GM12874 (cell line): ENCODE measurements at regions not wholly inside any gene's neighbourhood (a gene's known extent, or its start where the extent isn't known, plus 50 kb on each side); places are given as distances from the start of the nearest gene placed in this dataset.

Experiments
- TF ChIP-seq, protein P1 (sequence below): IDR thresholded peaks from 2 replicates; pipeline ENCODE4 v1.5.1; 2011; ENCODE audit warnings: low read depth, mild to moderate bottlenecking, control low read depth, low read length, moderate library complexity; ENCODE audit not compliant: insufficient read depth

DNA sequence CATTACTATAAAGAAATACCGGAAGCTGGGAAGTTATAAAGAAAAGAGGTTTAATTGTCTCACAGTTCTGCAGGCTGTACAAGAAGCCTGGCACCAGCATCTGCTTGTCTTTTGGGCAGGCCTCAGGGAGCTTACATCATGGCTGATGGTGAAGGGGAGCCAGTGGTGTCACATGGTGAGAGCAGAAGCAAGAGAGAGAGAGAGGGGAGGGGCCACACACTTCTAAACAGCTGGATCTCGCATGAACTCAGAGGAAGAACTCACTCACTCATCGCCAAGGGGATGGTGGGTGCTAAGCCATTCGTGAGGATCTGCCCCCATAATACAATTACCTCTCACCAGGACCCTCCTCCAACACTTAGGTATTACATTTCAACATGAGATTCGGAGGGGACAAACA is 51.8 kb upstream of the ANKRD34C start:
- TF ChIP-seq, protein P1, sequence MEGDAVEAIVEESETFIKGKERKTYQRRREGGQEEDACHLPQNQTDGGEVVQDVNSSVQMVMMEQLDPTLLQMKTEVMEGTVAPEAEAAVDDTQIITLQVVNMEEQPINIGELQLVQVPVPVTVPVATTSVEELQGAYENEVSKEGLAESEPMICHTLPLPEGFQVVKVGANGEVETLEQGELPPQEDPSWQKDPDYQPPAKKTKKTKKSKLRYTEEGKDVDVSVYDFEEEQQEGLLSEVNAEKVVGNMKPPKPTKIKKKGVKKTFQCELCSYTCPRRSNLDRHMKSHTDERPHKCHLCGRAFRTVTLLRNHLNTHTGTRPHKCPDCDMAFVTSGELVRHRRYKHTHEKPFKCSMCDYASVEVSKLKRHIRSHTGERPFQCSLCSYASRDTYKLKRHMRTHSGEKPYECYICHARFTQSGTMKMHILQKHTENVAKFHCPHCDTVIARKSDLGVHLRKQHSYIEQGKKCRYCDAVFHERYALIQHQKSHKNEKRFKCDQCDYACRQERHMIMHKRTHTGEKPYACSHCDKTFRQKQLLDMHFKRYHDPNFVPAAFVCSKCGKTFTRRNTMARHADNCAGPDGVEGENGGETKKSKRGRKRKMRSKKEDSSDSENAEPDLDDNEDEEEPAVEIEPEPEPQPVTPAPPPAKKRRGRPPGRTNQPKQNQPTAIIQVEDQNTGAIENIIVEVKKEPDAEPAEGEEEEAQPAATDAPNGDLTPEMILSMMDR: no peak

DNA sequence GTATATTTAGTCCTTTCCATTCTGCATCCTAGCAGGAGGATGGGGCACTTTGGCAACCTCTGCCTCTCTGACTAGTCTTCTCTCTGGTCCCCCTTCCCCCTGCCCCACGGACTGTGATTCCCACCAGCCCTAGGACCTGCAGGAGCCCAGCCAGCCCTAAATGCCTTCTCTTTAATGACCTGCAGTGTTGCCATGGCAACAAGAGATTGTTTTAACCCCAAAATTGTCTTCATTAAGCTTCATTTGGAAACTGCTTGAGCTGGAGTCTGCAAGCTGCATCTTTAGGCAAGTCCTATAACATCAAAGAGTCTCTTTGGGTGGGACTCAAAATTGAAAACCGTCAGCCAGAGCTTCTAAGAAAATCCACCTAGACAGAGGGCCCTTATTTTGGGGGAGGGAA is 59.7 kb upstream of the ANKRD34C start:
- TF ChIP-seq, protein P1: no peak

DNA sequence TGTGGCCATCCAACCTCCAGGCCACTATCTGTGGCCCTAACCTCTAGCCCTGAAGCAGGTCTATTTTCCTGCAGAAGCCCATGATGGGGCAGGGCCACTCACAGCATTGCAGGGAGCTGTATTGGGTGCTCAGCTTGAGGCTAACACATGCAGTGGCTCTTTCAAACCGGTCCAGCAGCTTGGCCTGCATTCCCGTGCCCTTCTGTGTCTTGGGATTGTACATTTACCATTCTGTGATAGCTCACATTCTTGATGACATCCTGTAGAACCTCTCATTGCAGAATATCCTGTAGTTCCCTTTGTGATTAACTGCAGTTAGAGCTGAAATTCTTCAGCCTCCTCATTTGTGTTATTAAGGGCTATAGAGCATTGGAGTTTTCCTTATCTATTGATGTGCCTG is 60.8 kb upstream of the ANKRD34C start:
- TF ChIP-seq, protein P1: no peak

DNA sequence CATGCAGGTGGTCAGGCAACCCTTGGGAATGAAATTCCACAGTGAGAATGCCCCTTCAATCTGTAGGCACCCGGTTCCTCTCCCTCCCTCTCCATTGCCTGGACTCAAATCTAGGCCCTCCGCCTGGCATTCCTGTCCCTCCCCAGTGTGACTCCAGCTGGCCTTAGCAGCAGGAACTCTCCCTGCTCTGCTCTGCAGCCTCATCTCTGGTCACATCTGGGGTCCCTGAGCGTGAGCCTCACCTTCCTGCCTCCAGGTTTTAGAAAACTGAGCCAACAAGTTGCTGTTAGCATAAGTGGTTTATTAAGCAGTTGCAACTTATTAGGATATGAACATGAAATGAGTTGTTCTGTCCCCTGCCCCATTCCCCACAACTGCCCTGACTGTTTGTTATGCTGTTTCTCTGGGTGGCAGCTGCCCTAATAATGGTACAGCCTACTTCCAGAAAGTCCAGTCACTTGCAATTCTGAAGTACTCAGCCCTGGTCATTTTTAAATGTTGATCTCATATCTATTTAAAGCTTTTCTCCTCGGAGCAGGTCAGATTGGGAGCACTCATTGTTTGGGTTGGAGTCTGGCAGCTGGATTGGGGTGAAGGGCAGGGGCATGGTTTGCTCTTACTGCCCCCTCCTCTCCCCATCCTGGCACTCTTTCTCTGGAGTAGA is 63.0 kb upstream of the ANKRD34C start:
- TF ChIP-seq, protein P1: no peak

DNA sequence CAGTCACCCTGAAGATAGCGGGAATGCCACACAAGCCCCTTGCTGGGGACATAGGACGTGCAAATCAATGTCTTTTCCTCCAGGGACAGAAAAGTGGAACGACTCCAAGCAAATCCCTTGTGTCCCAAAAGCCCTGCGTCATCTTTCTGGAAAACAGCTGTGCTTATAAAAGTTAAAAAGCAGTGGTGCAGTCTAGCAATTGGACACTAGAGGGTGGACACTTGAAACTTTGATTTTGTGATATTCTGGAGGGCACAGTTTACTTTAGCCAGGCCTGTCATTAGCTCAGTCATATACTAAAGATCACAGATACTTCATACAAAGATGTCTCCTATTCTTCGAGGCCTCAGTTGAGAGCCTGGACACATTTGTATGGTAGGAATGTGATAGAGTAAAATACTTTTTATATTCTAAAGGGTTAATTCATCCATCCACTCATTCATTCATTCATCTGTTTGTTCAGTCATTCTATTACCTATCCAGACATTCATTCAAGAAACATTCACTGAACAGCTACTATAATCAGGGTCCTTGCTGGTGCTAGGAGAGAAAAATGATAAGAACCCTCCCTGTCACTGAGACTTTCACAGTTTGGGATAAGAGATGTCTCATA is 63.8 kb upstream of the ANKRD34C start:
- TF ChIP-seq, protein P1: peak; percentile 18; the same call in 1 of the 2 replicates

DNA sequence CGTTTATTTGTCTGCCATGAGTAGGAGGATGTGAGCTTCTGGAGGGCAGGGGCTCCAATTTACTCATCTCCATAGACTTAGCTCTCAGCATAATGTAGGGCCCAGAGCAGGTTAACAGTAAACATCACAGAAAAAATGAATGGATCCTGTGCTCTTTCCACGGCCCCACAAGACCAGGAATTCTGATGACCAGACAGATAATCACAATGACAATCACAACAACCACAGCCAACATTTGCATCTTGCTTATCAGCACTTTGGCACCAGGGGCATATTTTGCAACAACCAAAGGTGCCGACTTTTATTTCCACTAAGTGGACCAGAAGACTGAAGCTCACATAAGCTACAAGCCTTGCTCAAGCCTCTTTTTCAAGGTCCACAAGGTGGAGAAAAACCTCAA is 68.9 kb upstream of the ANKRD34C start:
- TF ChIP-seq, protein P1: no peak

DNA sequence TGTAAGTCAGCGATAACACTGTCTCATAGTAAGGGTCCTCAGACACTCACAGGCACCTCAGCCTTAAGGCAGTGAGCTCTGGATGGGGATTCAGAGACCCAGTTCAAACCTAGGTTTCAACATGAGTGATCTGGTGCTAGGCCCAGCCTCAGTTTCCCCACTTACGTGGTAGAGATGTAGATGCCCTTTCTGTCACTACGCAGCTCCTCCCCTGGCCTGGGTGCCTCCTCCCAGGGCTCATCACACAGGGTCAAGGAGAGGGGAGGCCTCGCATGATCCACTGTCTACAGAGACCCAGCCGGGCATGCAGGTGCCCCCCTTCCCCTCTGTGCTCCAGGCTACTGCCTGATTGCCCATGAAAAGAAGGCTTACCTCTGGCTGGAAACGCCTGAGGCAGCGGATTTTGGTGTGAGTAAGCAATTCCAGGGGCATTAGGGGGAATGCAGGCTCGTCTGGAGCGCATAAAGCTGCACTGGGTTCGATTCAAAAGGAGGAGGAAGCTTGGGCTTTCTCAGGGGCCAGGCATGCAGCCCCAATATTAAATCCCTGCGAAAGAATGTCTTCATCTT is 69.8 kb upstream of the ANKRD34C start:
- TF ChIP-seq, protein P1: no peak
